Keratinocyte (primary cell): ENCODE measurements at regions not wholly inside any gene's neighbourhood (a gene's known extent, or its start where the extent isn't known, plus 50 kb on each side); places are given as distances from the start of the nearest gene placed in this dataset.

Source experiments
- DNase-seq: peaks from one replicate; pipeline ENCODE4 v3.0.0-alpha.2; 2011; ENCODE audit warnings: low read depth, missing footprints, low spot score
- FAIRE-seq: peaks from 2 replicates; lab custom pipeline; 2011; peaks lifted over from hg19 to GRCh38; lab: Jason Lieb, UNC
- H2AFZ ChIP-seq: 2 replicates; pipeline ENCODE4 v1.6.0; 2012; ENCODE audit warnings: low read length, control low read depth, inconsistent platforms; ENCODE audit not compliant: control insufficient read depth
- H3K27ac ChIP-seq: 2 replicates; pipeline ENCODE4 v1.5.1; 2011; ENCODE audit warnings: low read length; ENCODE audit not compliant: control insufficient read depth, insufficient read depth
- H3K27me3 ChIP-seq: 3 replicates; pipeline ENCODE4 v1.6.0; 2011; ENCODE audit warnings: low read length; ENCODE audit not compliant: control insufficient read depth, insufficient read depth; ENCODE audit errors: extremely low read depth
- H3K36me3 ChIP-seq, 2 experiments: 2 replicates in 1 of 2; 3 replicates in 1 of 2; pipeline ENCODE4 v1.5.1; 2011; ENCODE audit warnings: low read length in 2 of 2, mild to moderate bottlenecking in 1 of 2; ENCODE audit not compliant: control insufficient read depth in 2 of 2, insufficient read depth in 2 of 2; ENCODE audit errors: extremely low read depth in 1 of 2
- H3K4me1 ChIP-seq: 3 replicates; pipeline ENCODE4 v1.5.1; 2011; ENCODE audit warnings: low read length; ENCODE audit not compliant: control insufficient read depth, insufficient read depth; ENCODE audit errors: extremely low read depth
- H3K4me2 ChIP-seq: 3 replicates; pipeline ENCODE4 v1.6.0; 2011; ENCODE audit warnings: low read depth, low read length; ENCODE audit not compliant: control insufficient read depth, insufficient read depth; ENCODE audit errors: extremely low read depth
- H3K4me3 ChIP-seq, 3 experiments: fragments of 200-600 bp in 1 of 3; sonication (generic) in 1 of 3; 2 replicates in 2 of 3; 3 replicates in 1 of 3; pipeline ENCODE4 v1.5.1; 2011 to 2016; ENCODE audit warnings: low read length in 3 of 3, mild to moderate bottlenecking in 3 of 3, control low read depth in 2 of 3, inconsistent platforms in 1 of 3, low read depth in 1 of 3, mixed read lengths in 1 of 3, mixed run types in 1 of 3, moderate library complexity in 1 of 3; ENCODE audit not compliant: control insufficient read depth in 2 of 3, insufficient read depth in 2 of 3; ENCODE audit errors: extremely low read depth in 1 of 3
- H3K79me2 ChIP-seq: 2 replicates; pipeline ENCODE4 v1.6.0; 2012; ENCODE audit warnings: low read length; ENCODE audit not compliant: control insufficient read depth, insufficient read depth
- H3K9ac ChIP-seq: 3 replicates; pipeline ENCODE4 v1.6.0; 2011; ENCODE audit warnings: low read length; ENCODE audit not compliant: control insufficient read depth, insufficient read depth; ENCODE audit errors: extremely low read depth
- H3K9me1 ChIP-seq: 3 replicates; pipeline ENCODE4 v1.6.0; 2011; ENCODE audit warnings: low read length; ENCODE audit not compliant: control insufficient read depth, insufficient read depth; ENCODE audit errors: extremely low read depth
- H3K9me3 ChIP-seq: 2 replicates; pipeline ENCODE4 v1.5.1; 2012; ENCODE audit warnings: low read depth, low read length; ENCODE audit not compliant: control insufficient read depth
- H4K20me1 ChIP-seq: 3 replicates; pipeline ENCODE4 v1.6.0; 2011; ENCODE audit warnings: low read length; ENCODE audit not compliant: control insufficient read depth, insufficient read depth; ENCODE audit errors: extremely low read depth
- CTCF ChIP-seq, 3 experiments: IDR thresholded peaks in 1 of 3; conservative IDR thresholded peaks in 1 of 3; optimal IDR thresholded peaks in 1 of 3; 2 replicates in 2 of 3; 3 replicates in 1 of 3; pipeline versions ENCODE3 to v1.5.1; 2011; ENCODE audit warnings: low read length in 3 of 3, mild to moderate bottlenecking in 3 of 3, moderate library complexity in 2 of 3, control low read depth in 1 of 3, inconsistent platforms in 1 of 3; ENCODE audit not compliant: insufficient read depth in 2 of 3; ENCODE audit errors: extremely low read depth in 1 of 3
- EZH2 ChIP-seq: IDR thresholded peaks from one replicate; pipeline ENCODE4 v1.6.1; 2012; ENCODE audit warnings: inconsistent platforms, mild to moderate bottlenecking, low read length, moderate library complexity
- dilution Hi-C: fragments of 300-500 bp; cut with MboI; formaldehyde crosslinking; loops from one replicate; pipeline ENCODE4 v1.7.0; 2020; ENCODE audit warnings: low sequenced_read_pairs; ENCODE audit not compliant: extremely low pct_ligation_motif_present

DNA sequence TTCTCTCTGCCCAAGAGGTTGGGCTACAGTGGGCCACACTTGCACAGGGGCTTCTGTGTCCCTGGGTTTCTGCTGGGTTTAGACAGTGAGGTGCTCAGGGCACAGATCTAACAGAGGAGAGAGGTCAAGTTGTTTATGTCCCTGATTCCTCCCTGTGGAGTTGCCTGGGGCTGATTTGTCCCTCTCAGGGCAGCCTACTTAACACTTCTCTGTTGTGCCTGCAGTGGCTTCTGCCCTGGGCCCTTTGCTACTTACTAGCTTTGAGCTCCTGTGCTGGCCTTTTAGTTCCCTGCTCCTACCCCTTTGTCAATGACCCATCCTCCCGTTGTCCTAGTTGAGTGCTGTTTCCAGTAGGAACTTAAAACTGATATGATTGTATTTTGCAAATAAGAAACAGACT, 114.0 kb upstream of the RGMA start:
- Histone ChIP-seq H3K27me3 (no peaks in the 10 kb centered on the region), H3K4me2 (no peak overlapping the region)

DNA sequence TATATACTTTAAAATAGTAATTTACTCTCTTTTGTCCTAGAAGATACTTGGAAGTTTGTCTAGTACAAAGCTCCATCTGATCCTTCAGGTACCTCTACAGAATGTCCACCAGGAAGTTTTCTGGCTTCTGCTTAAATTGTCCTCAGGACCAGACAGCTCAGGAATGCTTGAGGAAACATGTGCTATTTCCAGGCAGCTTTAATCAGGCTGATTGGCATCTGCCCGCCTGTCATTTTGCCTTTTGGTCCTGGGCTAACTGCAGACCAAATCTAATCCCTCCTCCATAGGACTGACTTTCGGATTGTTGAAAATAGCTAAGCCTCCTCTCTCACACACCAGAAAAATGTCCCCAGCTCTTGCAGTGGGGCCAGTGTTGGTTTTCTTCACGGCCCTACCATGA, 113.4 kb upstream of the RGMA start:
- H4K20me1 ChIP-seq: no peaks in the 10 kb centered on the region
- no peaks in the 10 kb centered on the region for H3K4me1 ChIP-seq
- FAIRE-seq (no peak), DNase-seq (no peak)
- H3K9ac ChIP-seq: no peak overlapping the region
- no peak overlapping the region for H3K27ac ChIP-seq
- dilution Hi-C loops: no loop called here
- H3K4me3 ChIP-seq: no peak overlapping the region
- no peak overlapping the region for H2AFZ ChIP-seq
- H3K79me2 ChIP-seq: no peaks in the 10 kb centered on the region
- no peaks in the 10 kb centered on the region for H3K9me1 ChIP-seq
- no peaks in the 10 kb centered on the region for H3K36me3 ChIP-seq
- no peak for TF ChIP-seq EZH2
- no peak for TF ChIP-seq CTCF (optimal IDR thresholded peaks at IDR 0.05 in 1 of 3, IDR thresholded peaks at IDR 0.05 in 1 of 3, conservative IDR thresholded peaks at IDR 0.05 in 1 of 3; ENCODE audit: extremely low read depth in 1 of 3, insufficient read depth in 2 of 3, low read length in 3 of 3)
- H3K27me3 ChIP-seq: no peaks in the 10 kb centered on the region
- no peak overlapping the region for H3K4me2 ChIP-seq
- H3K9me3 ChIP-seq: no peaks in the 10 kb centered on the region

More for the DNA sequence above, 114.0 kb upstream of the RGMA start:
- Histone ChIP-seq H3K9ac (no peak overlapping the region), H3K9me3 (no peaks in the 10 kb centered on the region), H2AFZ (no peak overlapping the region), H3K27ac (no peak overlapping the region), H3K4me3 (no peak overlapping the region), H4K20me1 (no peaks in the 10 kb centered on the region), H3K9me1 (no peaks in the 10 kb centered on the region), H3K4me1 (no peaks in the 10 kb centered on the region), H3K79me2 (no peaks in the 10 kb centered on the region), H3K36me3 (no peaks in the 10 kb centered on the region)
- dilution Hi-C loops: no loop called here
- TF ChIP-seq CTCF (optimal IDR thresholded peaks at IDR 0.05 in 1 of 3, IDR thresholded peaks at IDR 0.05 in 1 of 3, conservative IDR thresholded peaks at IDR 0.05 in 1 of 3; ENCODE audit: extremely low read depth in 1 of 3, insufficient read depth in 2 of 3, low read length in 3 of 3): no peak
- TF ChIP-seq EZH2: no peak
- DNase-seq (no peak), FAIRE-seq (no peak)
